NCI-H1092 (cell line): ENCODE measurements at regions not wholly inside any gene's neighbourhood (a gene's known extent, or its start where the extent isn't known, plus 50 kb on each side); places are given as distances from the start of the nearest gene placed in this dataset.

Experiments used
- DNase-seq: peaks from one replicate; lab custom pipeline; 2025; lab: John Stamatoyannopoulos, UW

DNA sequence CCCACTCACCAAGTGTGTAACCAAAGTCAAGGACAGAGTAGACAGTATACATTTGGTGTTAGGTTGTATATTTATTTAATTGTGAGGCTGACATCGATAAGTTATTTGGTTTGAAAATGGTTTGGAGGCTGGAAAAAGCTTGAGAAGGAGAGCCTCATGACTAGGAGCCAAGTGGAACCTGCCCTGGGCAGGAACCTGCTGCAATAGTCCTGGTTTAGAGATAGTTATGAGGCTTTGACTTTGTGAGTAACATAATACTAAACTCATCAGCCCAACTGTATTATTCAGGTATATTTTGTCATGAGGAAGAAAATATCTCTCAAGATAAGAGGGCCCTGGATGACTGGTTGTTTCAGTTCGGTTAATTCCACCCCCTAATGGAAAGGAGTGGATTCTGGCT lies 234.3 kb upstream of the CYRIA start:
- DNase-seq: no peak

GRCh38 chr2:16890081-16890480 lies 224.4 kb upstream of the CYRIA start:
- DNase-seq: no peak

DNA sequence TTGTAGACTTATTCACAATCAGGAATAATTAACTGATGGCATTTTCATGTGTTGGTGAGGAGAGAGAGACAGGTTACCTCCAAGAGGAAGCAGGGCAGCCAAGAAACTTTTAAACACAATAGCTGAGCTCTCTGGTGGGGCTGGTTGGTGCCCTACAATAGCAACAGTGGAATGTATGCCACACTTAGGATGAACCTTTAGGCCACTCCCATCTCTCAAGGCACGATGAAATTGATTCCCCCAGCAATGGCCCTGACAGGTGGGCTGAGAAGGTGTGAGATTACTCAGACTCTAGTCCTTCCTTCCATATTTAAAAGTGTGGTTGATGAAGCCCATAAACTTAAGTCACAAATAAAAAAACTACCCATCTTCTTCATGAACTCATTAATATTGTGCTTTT lies 219.4 kb upstream of the CYRIA start:
- DNase-seq: no peak

DNA sequence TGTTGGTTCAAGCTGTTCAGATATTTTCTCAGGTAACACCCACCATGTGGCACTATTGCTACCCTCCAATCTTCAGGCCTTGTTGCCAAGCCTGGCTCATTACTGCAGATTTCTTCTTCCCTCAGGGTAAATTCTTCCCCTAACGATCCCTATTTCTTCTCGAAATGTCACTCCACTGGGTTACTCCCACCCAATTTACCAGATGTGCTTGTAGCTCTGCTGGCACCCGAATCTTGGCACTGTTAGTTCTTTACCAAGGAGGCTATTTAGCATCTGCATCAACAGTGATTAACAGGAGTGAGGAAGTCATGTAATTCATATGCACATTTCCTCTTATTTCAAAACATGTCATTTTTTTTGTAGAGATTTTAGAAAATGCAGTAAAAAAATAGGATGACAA lies 217.1 kb upstream of the CYRIA start:
- DNase-seq: no peak

DNA sequence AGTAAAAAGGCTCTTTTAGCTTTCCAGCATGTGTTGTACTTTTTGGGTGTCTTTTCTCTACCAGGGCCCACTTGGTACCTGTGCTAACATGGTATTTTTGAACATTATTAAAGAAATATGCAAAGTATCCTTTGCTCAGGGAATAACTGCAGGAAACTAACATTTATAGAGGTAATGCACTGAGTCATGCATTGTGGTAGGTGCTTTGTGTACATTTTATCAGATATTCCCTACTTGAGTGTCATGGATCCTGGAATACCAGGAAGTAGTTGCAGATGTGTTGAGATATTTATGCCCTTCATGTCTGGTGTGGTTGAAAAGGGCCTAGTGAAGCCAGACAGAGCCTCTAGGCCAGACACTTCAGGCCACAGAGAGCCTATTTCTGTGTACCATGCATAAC lies 215.5 kb upstream of the CYRIA start:
- no peak for DNase-seq

GRCh38 chr2:16871411-16871810 lies 205.8 kb upstream of the CYRIA start:
- DNase-seq: no peak

DNA sequence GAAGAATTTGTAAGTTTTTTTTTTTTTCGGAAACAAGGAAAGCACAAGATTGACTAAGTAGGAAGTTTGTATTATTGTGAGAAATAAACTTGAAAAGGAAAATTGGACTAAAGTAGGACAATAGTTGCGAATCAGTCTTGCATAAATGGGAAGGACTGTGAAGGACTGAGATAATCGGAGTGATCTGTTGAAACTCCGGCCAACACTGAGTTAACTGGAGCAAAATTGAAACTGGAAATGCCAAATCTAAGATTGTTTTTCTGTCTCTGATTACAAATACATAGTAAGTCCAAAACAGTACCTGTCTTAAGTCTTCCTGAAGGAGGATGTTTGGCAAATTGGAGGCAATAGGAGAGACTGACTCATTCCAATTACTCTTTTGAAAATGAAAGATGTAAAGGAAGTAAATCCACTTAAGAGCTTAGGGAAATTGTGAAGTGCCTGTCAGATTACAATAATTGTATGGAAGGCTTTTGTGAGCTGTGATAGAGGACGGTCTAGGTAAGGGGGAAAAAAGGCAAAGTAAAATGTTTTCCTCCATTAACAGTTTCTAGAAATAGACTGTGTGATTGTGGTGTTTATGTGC lies 204.9 kb upstream of the CYRIA start:
- DNase-seq: no peak

- no peak for DNase-seq
These were observed 204.1 kb upstream of the CYRIA start for GRCh38 chr2:16869711-16870110.

GRCh38 chr2:16862471-16862870 lies 196.8 kb upstream of the CYRIA start:
- DNase-seq: no peak

DNA sequence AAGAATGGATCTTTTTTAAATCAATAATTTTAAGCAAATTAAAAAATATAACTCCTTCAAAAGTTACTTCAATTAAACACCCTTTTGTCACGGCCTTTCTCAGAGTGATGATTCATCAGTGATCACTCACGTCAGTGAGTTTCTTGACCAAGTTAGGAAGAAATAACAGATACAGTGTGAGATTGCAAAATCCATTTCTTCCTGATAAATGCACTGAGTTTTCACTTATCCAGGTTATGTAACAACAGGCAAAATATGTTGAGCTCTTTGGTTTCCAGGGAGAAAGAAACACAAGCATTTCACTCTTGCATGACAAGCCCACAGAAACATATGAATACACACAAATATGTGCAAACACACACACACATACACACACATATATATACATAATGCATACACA lies 195.9 kb upstream of the CYRIA start:
- no peak for DNase-seq

GRCh38 chr2:16861111-16861510 lies 195.5 kb upstream of the CYRIA start:
- DNase-seq: no peak

DNA sequence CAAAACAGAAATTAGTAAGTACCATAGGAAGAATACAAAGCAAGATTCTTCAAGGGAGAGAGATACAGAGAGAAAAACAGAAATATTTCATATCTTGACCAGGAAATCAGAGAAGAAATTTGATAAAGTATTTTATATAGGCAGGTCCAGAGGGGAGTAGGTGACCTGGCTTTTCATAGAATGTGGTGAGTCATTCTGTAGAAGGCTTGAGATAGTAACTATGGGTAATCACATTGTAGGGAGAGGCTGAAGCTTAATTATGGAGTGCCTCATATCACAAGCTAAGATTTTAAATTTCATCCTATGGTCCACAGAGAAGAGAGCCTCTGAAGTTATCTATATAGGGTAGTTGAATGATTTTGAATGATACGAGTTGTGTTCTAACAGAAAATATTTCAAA lies 195.0 kb upstream of the CYRIA start:
- no peak for DNase-seq

- no peak for DNase-seq
These were observed 189.5 kb upstream of the CYRIA start for GRCh38 chr2:16855183-16855582.

GRCh38 chr2:16853088-16853487 lies 187.5 kb upstream of the CYRIA start:
- no peak for DNase-seq

DNA sequence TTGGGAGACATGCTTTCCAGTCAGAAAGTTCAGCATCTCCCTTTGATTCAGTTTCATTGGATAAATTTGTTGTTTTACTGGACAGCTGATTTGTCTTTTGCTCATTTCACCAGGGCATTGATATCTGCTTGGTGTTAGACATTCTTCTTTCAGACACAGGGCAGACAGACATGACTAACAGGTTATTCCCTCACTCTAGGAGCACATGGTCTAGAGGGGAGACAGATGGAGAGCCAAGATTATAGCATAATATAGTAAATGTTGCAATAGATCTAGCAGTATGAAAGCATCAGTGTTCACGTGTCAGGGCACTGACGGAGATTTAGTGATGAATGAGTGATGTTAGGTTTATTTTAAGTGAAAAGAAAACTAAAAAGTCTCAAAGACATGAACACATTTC lies 187.0 kb upstream of the CYRIA start:
- DNase-seq: no peak

GRCh38 chr2:16851126-16851525 lies 185.5 kb upstream of the CYRIA start:
- DNase-seq: no peak

DNA sequence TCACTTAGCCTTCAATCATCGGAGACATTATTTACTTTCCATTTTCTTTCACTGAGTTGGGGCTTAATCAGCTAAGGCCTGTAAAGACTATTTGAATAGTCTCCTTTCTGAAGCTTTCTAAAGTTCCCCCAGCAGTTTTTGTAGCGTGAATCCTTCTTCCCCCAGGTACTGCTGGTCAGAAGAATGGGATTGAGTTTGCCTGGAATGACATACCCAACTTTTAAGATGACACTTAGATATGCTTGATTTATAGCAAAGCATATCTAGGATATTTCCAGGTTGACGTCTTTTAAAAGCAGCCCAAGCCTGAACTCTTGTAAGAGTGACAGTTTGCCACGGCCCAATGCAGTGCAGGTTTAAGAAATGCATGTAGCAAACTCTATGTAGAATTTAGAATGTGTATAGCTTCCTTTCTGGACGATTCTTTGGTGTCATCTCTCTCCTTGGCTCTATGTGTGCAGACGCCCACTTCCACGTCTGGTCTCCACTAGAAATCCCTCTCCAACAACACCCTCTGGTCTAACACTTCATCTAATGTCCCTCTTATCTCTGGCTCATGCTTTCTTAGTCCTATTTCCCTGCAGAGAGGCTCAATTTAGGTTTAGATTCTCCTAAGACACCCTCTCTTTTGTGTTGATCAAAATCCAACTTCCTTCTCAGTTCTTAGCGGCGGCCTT lies 175.0 kb upstream of the CYRIA start:
- no peak for DNase-seq

GRCh38 chr2:16832910-16833309 lies 167.3 kb upstream of the CYRIA start:
- no peak for DNase-seq

DNA sequence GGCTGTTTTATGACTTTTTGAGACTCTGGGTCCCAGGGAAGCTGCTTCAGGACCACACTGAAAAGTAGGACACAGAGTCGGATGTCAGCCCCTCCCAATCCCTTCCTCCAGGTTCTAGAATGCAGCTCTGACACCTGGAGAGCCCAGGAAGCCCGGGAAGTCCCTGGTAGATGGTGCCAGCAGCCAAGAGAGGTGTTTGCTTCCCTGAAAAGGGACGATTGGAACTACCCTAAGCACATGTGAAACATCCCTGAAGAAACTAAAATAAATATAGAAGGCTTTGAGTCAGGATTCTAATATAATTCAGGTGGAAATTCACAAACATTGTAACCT lies 163.2 kb upstream of the CYRIA start:
- no peak for DNase-seq

DNA sequence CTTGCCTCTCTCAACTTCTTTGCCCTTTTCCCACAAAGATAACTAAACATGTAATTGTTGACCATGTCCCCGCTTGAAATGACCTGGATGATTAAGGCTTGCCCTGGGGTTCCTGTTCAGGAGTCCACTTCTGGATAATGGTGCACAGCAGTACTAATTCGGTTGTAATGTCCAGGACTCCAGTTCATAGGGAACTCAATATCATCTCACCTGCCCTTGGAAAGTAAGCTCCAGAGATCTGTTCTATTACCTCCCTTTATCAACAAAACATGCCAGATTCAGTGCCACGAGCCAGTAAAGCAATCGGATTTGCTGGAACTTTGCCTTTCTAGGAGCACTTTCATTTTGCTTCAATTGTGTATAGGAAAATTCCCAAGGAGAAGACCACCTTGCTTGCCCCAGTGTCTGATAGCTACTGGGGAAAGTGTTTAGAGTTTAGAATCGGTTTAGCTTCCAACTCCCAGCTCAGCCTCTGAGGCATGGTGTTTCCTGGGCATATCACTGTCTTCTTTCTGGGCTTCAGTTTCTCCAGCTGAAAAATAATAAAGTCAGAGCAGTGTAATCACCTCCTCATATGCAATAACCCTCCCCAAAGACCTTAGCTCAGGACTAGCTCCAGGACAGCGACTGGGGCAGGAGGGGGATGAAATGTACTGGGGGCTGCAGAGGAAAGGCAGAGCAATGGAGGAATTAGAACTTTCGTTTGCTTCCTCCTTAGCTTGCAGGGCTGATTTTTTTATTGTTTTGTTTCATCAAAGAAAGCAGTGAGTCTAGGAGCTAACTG lies 162.6 kb upstream of the CYRIA start:
- no peak for DNase-seq

DNA sequence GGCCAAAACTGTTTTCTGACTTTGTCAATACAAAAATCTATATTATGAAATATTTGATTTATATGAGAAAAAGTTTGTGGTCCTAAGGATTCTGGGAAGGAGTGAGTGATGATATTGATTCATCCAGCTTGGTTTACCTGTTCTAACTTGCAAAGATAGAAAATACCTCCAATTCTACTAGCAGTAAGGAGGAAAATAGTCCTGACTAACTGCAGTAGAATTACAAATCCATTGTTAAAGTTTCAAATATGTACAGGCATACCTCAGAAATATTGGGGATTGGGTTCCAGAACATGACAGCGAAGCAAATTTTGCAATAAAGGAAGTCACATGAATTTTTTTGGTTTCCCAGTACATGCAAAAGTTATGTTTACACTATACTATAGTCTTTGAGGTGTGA lies 158.8 kb upstream of the CYRIA start:
- DNase-seq: no peak

GRCh38 chr2:16821692-16822091 lies 156.1 kb upstream of the CYRIA start:
- DNase-seq: no peak

DNA sequence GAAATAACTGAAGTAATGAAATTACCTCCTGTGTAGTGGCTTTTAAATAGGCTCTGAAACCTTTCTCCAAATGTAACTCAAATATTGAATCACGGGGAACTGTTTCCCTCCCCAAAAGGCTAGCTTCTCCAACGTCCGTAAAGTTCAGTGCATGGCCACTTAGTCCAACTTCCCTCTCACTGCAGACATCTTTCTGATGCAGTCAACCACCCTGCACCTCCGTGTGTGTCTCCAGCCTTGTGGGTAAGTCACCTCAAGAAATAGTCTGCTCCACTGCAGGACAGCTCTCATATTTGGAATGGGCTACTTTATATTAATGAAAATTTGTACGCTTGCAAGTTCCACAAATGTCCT lies 152.5 kb upstream of the CYRIA start:
- no peak for DNase-seq
